ENCODE measurements at regions not wholly inside any gene's neighbourhood (a gene's known extent, or its start where the extent isn't known, plus 50 kb on each side); places are given as distances from the start of the nearest gene placed in this dataset.

GRCh38 chr1:189312499-189312898 is 1165.2 kb downstream of the BRINP3 start (continued):
- no peak for TF ChIP-seq CTCF (conservative IDR thresholded peaks at IDR 0.05; ENCODE audit: low read depth in 2 of 2)
- no peak for TF ChIP-seq ETS1 (IDR thresholded peaks at IDR 0.05)

GRCh38 chr1:189313488-189313887 is 1164.2 kb downstream of the BRINP3 start:
- H3K4me3 Mint-ChIP-seq: no peak overlapping the region
- no peaks in the 10 kb centered on the region for H3K36me3 Mint-ChIP-seq (ENCODE audit: low read depth)
- peaks cover 1% of the 10 kb centered on the region for H3K27me3 Mint-ChIP-seq (ENCODE audit: insufficient read depth, low read depth, poor library complexity)
- Histone ChIP-seq H4K20me1 (replicated peaks; ENCODE audit: insufficient read depth) (no peaks in the 10 kb centered on the region), H3K27me3 (ENCODE audit: insufficient read depth) (no peaks in the 10 kb centered on the region), H3K9me2 (ENCODE audit: insufficient read depth) (no peaks in the 10 kb centered on the region), H3K4me2 (peak overlapping the region; percentile 58), H3K4me3 (no peak overlapping the region), H2AFZ (peak overlapping the region; percentile 64), H3K36me3 (ENCODE audit: insufficient read depth) (no peaks in the 10 kb centered on the region), H3F3A (replicated peaks; ENCODE audit: low read depth) (no peaks in the 10 kb centered on the region), H3K79me2 (replicated peaks; ENCODE audit: insufficient read depth) (no peaks in the 10 kb centered on the region), H3K27ac (ENCODE audit: low read depth) (no peak overlapping the region), H3K4me1 (ENCODE audit: insufficient read depth) (peaks cover 31% of the 10 kb centered on the region)
- H3K4me1 Mint-ChIP-seq: peaks cover 43% of the 10 kb centered on the region
- peak; percentile 1 for DNase-seq (ENCODE audit: low spot score)
- peak overlapping the region; percentile 33 for H3K27ac Mint-ChIP-seq
- ATAC-seq: no peak
- no peaks in the 10 kb centered on the region for H3K9me3 Mint-ChIP-seq
- TF ChIP-seq REST (IDR thresholded peaks at IDR 0.05; ENCODE audit: unreplicated experiment) (no peak), ZNF331 (CRISPR knock-in tag; IDR thresholded peaks at IDR 0.05; ENCODE audit: low read depth) (no peak), ETS1 (IDR thresholded peaks at IDR 0.05) (no peak), ZNF114 (CRISPR knock-in tag; IDR thresholded peaks at IDR 0.05) (no peak), POLR2AphosphoS5 (IDR thresholded peaks at IDR 0.05; ENCODE audit: low read depth) (no peak), NANOG (IDR thresholded peaks at IDR 0.05; ENCODE audit: borderline replicate concordance) (no peak), CREB1 (CRISPR knock-in tag; IDR thresholded peaks at IDR 0.05; ENCODE audit: low read depth) (no peak), ZNF462 (CRISPR knock-in tag; IDR thresholded peaks at IDR 0.05) (no peak), EZH2 (IDR thresholded peaks at IDR 0.05; ENCODE audit: low read depth, unreplicated experiment) (no peak), STAT1 (IDR thresholded peaks at IDR 0.05; ENCODE audit: unreplicated experiment) (no peak), EZH2phosphoT487 (IDR thresholded peaks at IDR 0.05; ENCODE audit: unreplicated experiment) (no peak)

Measured in GM23338 (cell line).